ENCODE measurements at regions not wholly inside any gene's neighbourhood (a gene's known extent, or its start where the extent isn't known, plus 50 kb on each side); places are given as distances from the start of the nearest gene placed in this dataset.

GRCh38 chr4:71691416-71692073 lies 92.3 kb downstream of the GC start:
- peak; percentile 89 for DNase-seq

GRCh38 chr4:71689822-71690221 lies 94.1 kb downstream of the GC start:
- DNase-seq = no peak

- no peak for DNase-seq
Observed at GRCh38 chr4:71687056-71687455, 96.8 kb downstream of the GC start.

- no peak for DNase-seq
Observed at GRCh38 chr4:71685975-71686374, 97.9 kb downstream of the GC start.

GRCh38 chr4:71683309-71683708 lies 100.6 kb downstream of the GC start:
- no peak for DNase-seq

- no peak for DNase-seq
Observed at GRCh38 chr4:71680706-71681105, 103.2 kb downstream of the GC start.

GRCh38 chr4:71677568-71677967 lies 106.3 kb downstream of the GC start:
- no peak for DNase-seq

GRCh38 chr4:71669291-71669690 lies 114.6 kb downstream of the GC start:
- DNase-seq = no peak

- no peak for DNase-seq
Observed at GRCh38 chr4:71665358-71665757, 118.5 kb downstream of the GC start.

GRCh38 chr4:71664366-71664765 lies 119.5 kb downstream of the GC start:
- DNase-seq = no peak

- DNase-seq = no peak
Observed at GRCh38 chr4:71663780-71664179, 120.1 kb downstream of the GC start.

- DNase-seq = no peak
Observed at GRCh38 chr4:71659979-71660378, 123.9 kb downstream of the GC start.

- DNase-seq = no peak
Observed at GRCh38 chr4:71648923-71649322, 135.0 kb downstream of the GC start.

GRCh38 chr4:71648448-71648847 lies 135.4 kb downstream of the GC start:
- no peak for DNase-seq

- DNase-seq = no peak
Observed at GRCh38 chr4:71639380-71639779, 144.5 kb downstream of the GC start.

- DNase-seq = no peak
Observed at GRCh38 chr4:71635139-71635748, 148.6 kb downstream of the GC start.

- no peak for DNase-seq
Observed at GRCh38 chr4:71634364-71634763, 149.5 kb downstream of the GC start.

- no peak for DNase-seq
Observed at GRCh38 chr4:71630803-71631202, 153.1 kb downstream of the GC start.

- no peak for DNase-seq
Observed at GRCh38 chr4:71625005-71625404, 158.9 kb downstream of the GC start.
